ENCODE measurements at regions not wholly inside any gene's neighbourhood (a gene's known extent, or its start where the extent isn't known, plus 50 kb on each side); places are given as distances from the start of the nearest gene placed in this dataset.

GRCh38 chr5:105158526-105158925 is 1595.9 kb upstream of the NUDT12 start:
- TF ChIP-seq CTCF (IDR thresholded peaks at IDR 0.05 in 2 of 3, conservative IDR thresholded peaks at IDR 0.05 in 1 of 3; ENCODE audit: borderline replicate concordance in 1 of 3, insufficient read depth in 1 of 3, low read depth in 2 of 3, low read length in 2 of 3) (no peak), ZNF274 (IDR thresholded peaks at IDR 0.05; ENCODE audit: low read depth, low read length) (no peak), POLR2A (IDR thresholded peaks at IDR 0.05; ENCODE audit: borderline replicate concordance, extremely low read depth, insufficient read depth, insufficient read length) (no peak), POLR2AphosphoS5 (IDR thresholded peaks at IDR 0.05; ENCODE audit: low read depth, low read length) (no peak), EZH2 (IDR thresholded peaks at IDR 0.05) (no peak), RAD21 (IDR thresholded peaks at IDR 0.05; ENCODE audit: low read depth) (no peak), MAX (IDR thresholded peaks at IDR 0.05) (no peak)

Measured in HCT116 (cell line).